Liver (tissue), 8 donors: ENCODE measurements at regions not wholly inside any gene's neighbourhood (a gene's known extent, or its start where the extent isn't known, plus 50 kb on each side); places are given as distances from the start of the nearest gene placed in this dataset.
"Not testable (repeated sequence)": the region's sequence is repeated elsewhere in the genome, so short reads cannot be mapped to it uniquely, and the experiment has no call there.

Experiments
- DNase-seq: peaks from one replicate; pipeline ENCODE4 v3.0.0-alpha.2; 2017; ENCODE audit warnings: low spot score
- H3K27ac ChIP-seq, 2 donors: one replicate each; pipeline ENCODE4 v1.7.0; 2013; ENCODE audit warnings: inconsistent platforms in 2 of 2, low read length in 2 of 2, control low read depth in 1 of 2, low read depth in 1 of 2, mild to moderate bottlenecking in 1 of 2
- H3K27me3 ChIP-seq, 4 donors: one replicate each; pipeline versions ENCODE4 v1.6.1 to v1.7.0; 2013; ENCODE audit warnings: low read length in 3 of 4, inconsistent platforms in 1 of 4, mild to moderate bottlenecking in 1 of 4, moderate library complexity in 1 of 4; ENCODE audit not compliant: control insufficient read depth in 4 of 4, insufficient read depth in 4 of 4
- H3K36me3 ChIP-seq, 4 donors: one replicate each; pipeline versions ENCODE4 v1.6.1 to v1.7.0; 2013; ENCODE audit warnings: low read length in 3 of 4, mild to moderate bottlenecking in 3 of 4, low read depth in 1 of 4, moderate library complexity in 1 of 4; ENCODE audit not compliant: control insufficient read depth in 4 of 4, insufficient read depth in 3 of 4
- H3K4me1 ChIP-seq, 4 donors: one replicate each; pipeline versions ENCODE4 v1.6.1 to v1.7.0; 2013; ENCODE audit warnings: low read length in 3 of 4, mild to moderate bottlenecking in 3 of 4, moderate library complexity in 1 of 4; ENCODE audit not compliant: control insufficient read depth in 4 of 4, insufficient read depth in 4 of 4
- H3K4me3 ChIP-seq, 3 donors: one replicate each; pipeline versions ENCODE4 v1.6.1 to v1.7.0; 2013; ENCODE audit warnings: low read length in 3 of 3, control low read depth in 1 of 3, low read depth in 1 of 3, mild to moderate bottlenecking in 1 of 3
- H3K9ac ChIP-seq, 2 donors: one replicate each; pipeline ENCODE4 v1.7.0; 2013; ENCODE audit warnings: low read length in 2 of 2, mild to moderate bottlenecking in 2 of 2, moderate library complexity in 2 of 2, control low read depth in 1 of 2, low read depth in 1 of 2
- H3K9me3 ChIP-seq, 4 donors: one replicate each; pipeline versions ENCODE4 v1.6.1 to v1.7.0; 2013; ENCODE audit warnings: low read length in 3 of 4; ENCODE audit not compliant: control insufficient read depth in 4 of 4
- ATF3 ChIP-seq: IDR thresholded peaks from 2 replicates; pipeline ENCODE4 v1.6.1; 2016; ENCODE audit warnings: antibody characterized with exemption
- CTCF ChIP-seq: fragments of 150-350 bp; IDR thresholded peaks from 2 replicates; pipeline ENCODE4 v1.5.1; 2017; ENCODE audit warnings: improper control_type of control experiment, low read depth, low read length; ENCODE audit not compliant: missing input control
- EGR1 ChIP-seq, 2 donors: IDR thresholded peaks; 2 replicates each; pipeline ENCODE4 v1.6.1; 2016 to 2018; ENCODE audit warnings: antibody characterized with exemption in 2 of 2, low read depth in 2 of 2
- FOXA1 ChIP-seq: IDR thresholded peaks from 2 replicates; pipeline ENCODE4 v1.6.1; 2016; ENCODE audit warnings: antibody characterized with exemption
- FOXA2 ChIP-seq: IDR thresholded peaks from 2 replicates; pipeline ENCODE4 v1.6.1; 2016; ENCODE audit warnings: antibody characterized with exemption
- GABPA ChIP-seq, 2 donors: IDR thresholded peaks in 1 of 2; conservative IDR thresholded peaks in 1 of 2; 2 replicates each; pipeline ENCODE4 v1.6.1; 2016; ENCODE audit warnings: antibody characterized with exemption in 2 of 2, mild to moderate bottlenecking in 1 of 2, moderate library complexity in 1 of 2
- HNF4A ChIP-seq, 2 donors: conservative IDR thresholded peaks; 2 replicates each; pipeline ENCODE4 v1.6.1; 2016; ENCODE audit warnings: antibody characterized with exemption in 2 of 2, mild to moderate bottlenecking in 2 of 2
- HNF4G ChIP-seq: IDR thresholded peaks from 2 replicates; pipeline ENCODE4 v1.6.1; 2016; ENCODE audit warnings: antibody characterized with exemption
- JUND ChIP-seq, 2 donors: IDR thresholded peaks; 2 replicates each; pipeline ENCODE4 v1.6.1; 2016; ENCODE audit warnings: antibody characterized with exemption in 2 of 2
- MAX ChIP-seq: IDR thresholded peaks from 2 replicates; pipeline ENCODE4 v1.6.1; 2016; ENCODE audit warnings: antibody characterized with exemption
- NR2F2 ChIP-seq: IDR thresholded peaks from 2 replicates; pipeline ENCODE4 v1.6.1; 2016; ENCODE audit warnings: antibody characterized with exemption
- RAD21 ChIP-seq, 2 donors: IDR thresholded peaks; 2 replicates each; pipeline ENCODE4 v1.6.1; 2016; ENCODE audit warnings: antibody characterized with exemption in 2 of 2, mild to moderate bottlenecking in 2 of 2
- REST ChIP-seq: IDR thresholded peaks from 2 replicates; pipeline ENCODE4 v1.6.1; 2016; ENCODE audit warnings: antibody characterized with exemption, mild to moderate bottlenecking
- RXRA ChIP-seq, 2 donors: IDR thresholded peaks; 2 replicates each; pipeline ENCODE4 v1.6.1; 2017 to 2018; ENCODE audit warnings: antibody characterized with exemption in 2 of 2, mild to moderate bottlenecking in 1 of 2
- SP1 ChIP-seq: IDR thresholded peaks from 2 replicates; pipeline ENCODE4 v1.6.1; 2018; ENCODE audit warnings: antibody characterized with exemption, mild to moderate bottlenecking
- TAF1 ChIP-seq: conservative IDR thresholded peaks from 2 replicates; pipeline ENCODE4 v1.6.1; 2016; ENCODE audit warnings: antibody characterized with exemption, mild to moderate bottlenecking
- YY1 ChIP-seq: IDR thresholded peaks from 2 replicates; pipeline ENCODE4 v1.6.1; 2016; ENCODE audit warnings: antibody characterized with exemption, mild to moderate bottlenecking
- ZBTB33 ChIP-seq: IDR thresholded peaks from 2 replicates; pipeline ENCODE4 v1.6.1; 2016; ENCODE audit warnings: antibody characterized with exemption
- WGBS: extraction: QIAGEN DNeasy Blood & Tissue Kit; methylation state at CpG from one replicate; pipeline ENCODE4 v1.1.7; 2013; 5-methylcytosine and 5-hydroxymethylcytosine counted together
- donor health status: healthy.
- donor health status: healthy.
- donor health status: healthy.
- donor health status: healthy.
- donor health status: healthy.

- WGBS = 77% methylated on average over 13 of the region's 13 CpGs
Measured at GRCh38 chr10:117805139-117805538, 241.6 kb downstream of the RAB11FIP2 start.

GRCh38 chr10:117807441-117807840, 239.3 kb downstream of the RAB11FIP2 start:
- no peak for DNase-seq
- WGBS = 52% methylated on average over 4 of the region's 4 CpGs
- Histone ChIP-seq H3K9ac (no peak overlapping the region), H3K9me3 (peaks cover 0 to 2% (median 2%) of the 10 kb centered on the region in 4 donors), H3K36me3 (no peaks in the 10 kb centered on the region), H3K27ac (no peak overlapping the region), H3K4me1 (no peaks in the 10 kb centered on the region), H3K4me3 (no peak overlapping the region), H3K27me3 (no peaks in the 10 kb centered on the region)
- TF ChIP-seq RAD21 (IDR thresholded peaks at IDR 0.05) (no peak), RXRA (IDR thresholded peaks at IDR 0.05) (no peak), ZBTB33 (no peak), MAX (no peak), CTCF (no peak), SP1 (no peak), ATF3 (no peak), TAF1 (no peak), JUND (IDR thresholded peaks at IDR 0.05) (no peak), YY1 (no peak), HNF4A (conservative IDR thresholded peaks at IDR 0.05) (no peak), GABPA (IDR thresholded peaks at IDR 0.05 in 1 of 2, conservative IDR thresholded peaks at IDR 0.05 in 1 of 2) (no peak), EGR1 (IDR thresholded peaks at IDR 0.05; ENCODE audit: low read depth in 2 of 2) (no peak), NR2F2 (no peak), HNF4G (no peak), FOXA2 (no peak), REST (no peak), FOXA1 (no peak)

More at GRCh38 chr10:117805139-117805538, 241.6 kb downstream of the RAB11FIP2 start:
- H3K27ac ChIP-seq = no peak overlapping the region
- DNase-seq = no peak
- H3K27me3 ChIP-seq = peaks cover 0 to 2% (median 0%) of the 10 kb centered on the region in 4 donors
- no peak overlapping the region for H3K9ac ChIP-seq
- no peak overlapping the region for H3K4me3 ChIP-seq
- TF ChIP-seq SP1 = no peak
- H3K4me1 ChIP-seq = no peaks in the 10 kb centered on the region
- no peaks in the 10 kb centered on the region for H3K36me3 ChIP-seq
- H3K9me3 ChIP-seq = no peaks in the 10 kb centered on the region

- not testable (repeated sequence) for H3K4me3 ChIP-seq, DNase-seq, H3K4me1 ChIP-seq, H3K27me3 ChIP-seq, H3K27ac ChIP-seq, H3K36me3 ChIP-seq, H3K9ac ChIP-seq, H3K9me3 ChIP-seq
- WGBS = 62% methylated on average over 2 of the region's 2 CpGs
Measured at GRCh38 chr10:117815816-117816215, 230.9 kb downstream of the RAB11FIP2 start.
